BLaER1 treated with 17β-estradiol and CSF1 and Interleukin-3, amounts not matched to agents 10 nM and 100 nM (cell line): ENCODE measurements at regions not wholly inside any gene's neighbourhood (a gene's known extent, or its start where the extent isn't known, plus 50 kb on each side); places are given as distances from the start of the nearest gene placed in this dataset.

Experiments
- H3K27ac ChIP-seq, 11 experiments: shearing (Covaris generic); formaldehyde crosslinking; 2 replicates each; pipeline ENCODE4 v1.8.1; 2022
- H3K27me3 ChIP-seq, 11 experiments: shearing (Covaris generic); formaldehyde crosslinking; 2 replicates each; pipeline ENCODE4 v1.8.1; 2022
- H3K36me3 ChIP-seq, 11 experiments: shearing (Covaris generic); formaldehyde crosslinking; 2 replicates each; pipeline ENCODE4 v1.8.1; 2022
- H3K4me1 ChIP-seq, 10 experiments: shearing (Covaris generic); formaldehyde crosslinking; 2 replicates each; pipeline ENCODE4 v1.8.1; 2022
- H3K4me2 ChIP-seq, 11 experiments: shearing (Covaris generic); formaldehyde crosslinking; 2 replicates each; pipeline ENCODE4 v1.8.1; 2022
- H3K4me3 ChIP-seq, 10 experiments: shearing (Covaris generic); formaldehyde crosslinking; 2 replicates each; pipeline ENCODE4 v1.8.1; 2022
- H3K9ac ChIP-seq, 11 experiments: shearing (Covaris generic); formaldehyde crosslinking; 2 replicates each; pipeline ENCODE4 v1.8.1; 2022
- H3K9me3 ChIP-seq, 11 experiments: shearing (Covaris generic); formaldehyde crosslinking; replicated peaks in 1 of 11; 2 replicates each; pipeline ENCODE4 v1.8.1; 2022
- H4K20me1 ChIP-seq, 11 experiments: shearing (Covaris generic); formaldehyde crosslinking; 2 replicates each; pipeline ENCODE4 v1.8.1; 2022
- Cebpa-rat ChIP-seq, 11 experiments: shearing (Covaris generic); IDR thresholded peaks; 2 replicates each; pipeline ENCODE4 v1.8.1; 2022

GRCh38 chr7:116436305-116436826, 63.2 kb upstream of the CAV2 start:
- Histone ChIP-seq H3K36me3 (no peaks in the 10 kb centered on the region), H3K4me2 (no peak overlapping the region), H4K20me1 (no peaks in the 10 kb centered on the region), H3K27me3 (no peaks in the 10 kb centered on the region), H3K27ac (no peak overlapping the region), H3K9ac (no peak overlapping the region), H3K9me3 (peaks cover 0 to 4% (median 0%) of the 10 kb centered on the region in 11 experiments; a peak in 1 of 22 replicates), H3K4me1 (no peaks in the 10 kb centered on the region), H3K4me3 (no peak overlapping the region)
- no peak for TF ChIP-seq Cebpa-rat (IDR thresholded peaks at IDR 0.05)

- no peaks in the 10 kb centered on the region for H4K20me1 ChIP-seq
- no peak overlapping the region for H3K27ac ChIP-seq
- H3K9me3 ChIP-seq = peaks cover 0 to 4% (median 0%) of the 10 kb centered on the region in 11 experiments; a peak in 1 of 22 replicates
- no peak overlapping the region for H3K4me2 ChIP-seq
- TF ChIP-seq Cebpa-rat (IDR thresholded peaks at IDR 0.05) = no peak
- H3K9ac ChIP-seq = no peak overlapping the region
- no peaks in the 10 kb centered on the region for H3K36me3 ChIP-seq
- H3K4me3 ChIP-seq = no peak overlapping the region
- no peaks in the 10 kb centered on the region for H3K27me3 ChIP-seq
- no peaks in the 10 kb centered on the region for H3K4me1 ChIP-seq
Measured at GRCh38 chr7:116438267-116438666, 61.3 kb upstream of the CAV2 start.

- no peaks in the 10 kb centered on the region for H3K27me3 ChIP-seq
- no peaks in the 10 kb centered on the region for H3K4me1 ChIP-seq
- H3K27ac ChIP-seq = no peak overlapping the region
- TF ChIP-seq Cebpa-rat (IDR thresholded peaks at IDR 0.05) = no peak
- no peak overlapping the region for H3K4me2 ChIP-seq
- H4K20me1 ChIP-seq = no peaks in the 10 kb centered on the region
- peaks cover 0 to 4% (median 0%) of the 10 kb centered on the region in 11 experiments; a peak in 1 of 22 replicates for H3K9me3 ChIP-seq
- H3K4me3 ChIP-seq = no peak overlapping the region
- H3K9ac ChIP-seq = no peak overlapping the region
- H3K36me3 ChIP-seq = no peaks in the 10 kb centered on the region
Measured at GRCh38 chr7:116439005-116439404, 60.5 kb upstream of the CAV2 start.

- no peak overlapping the region for H3K4me2 ChIP-seq
- no peaks in the 10 kb centered on the region for H4K20me1 ChIP-seq
- no peak overlapping the region for H3K4me3 ChIP-seq
- H3K9me3 ChIP-seq = peaks cover 0 to 4% (median 0%) of the 10 kb centered on the region in 11 experiments; a peak in 1 of 22 replicates
- H3K27ac ChIP-seq = no peak overlapping the region
- no peaks in the 10 kb centered on the region for H3K27me3 ChIP-seq
- TF ChIP-seq Cebpa-rat (IDR thresholded peaks at IDR 0.05) = no peak
- H3K36me3 ChIP-seq = no peaks in the 10 kb centered on the region
- H3K4me1 ChIP-seq = no peaks in the 10 kb centered on the region
- no peak overlapping the region for H3K9ac ChIP-seq
Measured at GRCh38 chr7:116439841-116440549, 59.5 kb upstream of the CAV2 start.

- Histone ChIP-seq H3K4me2 (no peak overlapping the region), H4K20me1 (no peaks in the 10 kb centered on the region), H3K9me3 (no peaks in the 10 kb centered on the region), H3K4me3 (no peak overlapping the region), H3K27me3 (no peaks in the 10 kb centered on the region), H3K36me3 (no peaks in the 10 kb centered on the region), H3K4me1 (peaks cover 0 to 4% (median 0%) of the 10 kb centered on the region in 10 experiments; a peak in 3 of 20 replicates), H3K27ac (no peak overlapping the region), H3K9ac (no peak overlapping the region)
- TF ChIP-seq Cebpa-rat (IDR thresholded peaks at IDR 0.05) = no peak
Measured at GRCh38 chr7:116441534-116441933, 58.0 kb upstream of the CAV2 start.

GRCh38 chr7:116443101-116443523, 56.4 kb upstream of the CAV2 start:
- Histone ChIP-seq H3K36me3 (no peaks in the 10 kb centered on the region), H3K4me2 (no peak overlapping the region), H3K27ac (no peak overlapping the region), H4K20me1 (no peaks in the 10 kb centered on the region), H3K4me1 (peaks cover 0 to 5% (median 0%) of the 10 kb centered on the region in 10 experiments; a peak in 3 of 20 replicates), H3K4me3 (no peak overlapping the region), H3K9me3 (no peaks in the 10 kb centered on the region), H3K9ac (no peak overlapping the region), H3K27me3 (no peaks in the 10 kb centered on the region)
- no peak for TF ChIP-seq Cebpa-rat (IDR thresholded peaks at IDR 0.05)

- H3K9ac ChIP-seq = no peak overlapping the region
- H4K20me1 ChIP-seq = no peaks in the 10 kb centered on the region
- H3K27ac ChIP-seq = no peak overlapping the region
- H3K4me2 ChIP-seq = no peak overlapping the region
- no peaks in the 10 kb centered on the region for H3K9me3 ChIP-seq
- no peaks in the 10 kb centered on the region for H3K27me3 ChIP-seq
- H3K4me1 ChIP-seq = peaks cover 0 to 5% (median 0%) of the 10 kb centered on the region in 10 experiments; a peak in 3 of 20 replicates
- no peak for TF ChIP-seq Cebpa-rat (IDR thresholded peaks at IDR 0.05)
- H3K4me3 ChIP-seq = no peak overlapping the region
- no peaks in the 10 kb centered on the region for H3K36me3 ChIP-seq
Measured at GRCh38 chr7:116443646-116444045, 55.9 kb upstream of the CAV2 start.

GRCh38 chr7:116445447-116446211, 53.9 kb upstream of the CAV2 start:
- Histone ChIP-seq H3K27ac (no peak overlapping the region), H3K4me1 (peaks cover 0 to 5% (median 0%) of the 10 kb centered on the region in 10 experiments; a peak in 3 of 20 replicates), H3K36me3 (no peaks in the 10 kb centered on the region), H3K4me2 (no peak overlapping the region), H3K27me3 (no peaks in the 10 kb centered on the region), H3K9ac (no peak overlapping the region), H3K4me3 (no peak overlapping the region), H3K9me3 (no peaks in the 10 kb centered on the region), H4K20me1 (no peaks in the 10 kb centered on the region)
- no peak for TF ChIP-seq Cebpa-rat (IDR thresholded peaks at IDR 0.05)

- Histone ChIP-seq H3K4me3 (no peak overlapping the region), H3K36me3 (no peaks in the 10 kb centered on the region), H3K9me3 (no peaks in the 10 kb centered on the region), H3K4me1 (peaks cover 0 to 5% (median 0%) of the 10 kb centered on the region in 10 experiments; a peak in 3 of 20 replicates), H3K9ac (no peak overlapping the region), H4K20me1 (no peaks in the 10 kb centered on the region), H3K27ac (no peak overlapping the region), H3K4me2 (peak overlapping the region in 2 of 11 experiments; percentile 7 to 26; a peak in 1 of 22 replicates), H3K27me3 (no peaks in the 10 kb centered on the region)
- TF ChIP-seq Cebpa-rat (IDR thresholded peaks at IDR 0.05) = no peak
Measured at GRCh38 chr7:116446212-116446855, 53.2 kb upstream of the CAV2 start.
